GM23338 (cell line): ENCODE measurements at regions not wholly inside any gene's neighbourhood (a gene's known extent, or its start where the extent isn't known, plus 50 kb on each side); places are given as distances from the start of the nearest gene placed in this dataset.
A peak's percentile ranks its signal among the peaks of the same experiment; 100 is the strongest.

Experiments
- ATAC-seq: fragments of 200-7000 bp; cut with Tn5 transposase; 3 replicates; pipeline ENCODE4 v1.9.1; 2020
- DNase-seq: peaks from one replicate; pipeline ENCODE4 v3.0.0-alpha.2; 2015; ENCODE audit warnings: low spot score
- H2AFZ ChIP-seq: fragments of 200-600 bp; sonication (generic); 2 replicates; pipeline ENCODE4 v1.8.0; 2016; ENCODE audit warnings: antibody characterized with exemption, mild to moderate bottlenecking, moderate library complexity
- H3F3A ChIP-seq: fragments of 200-600 bp; sonication (generic); replicated peaks from 2 replicates; pipeline ENCODE4 v1.8.0; 2017; ENCODE audit warnings: antibody characterized with exemption, mixed run types, low read depth
- H3K27ac ChIP-seq: fragments of 200-600 bp; sonication (generic); 2 replicates; pipeline ENCODE4 v1.6.1; 2016; ENCODE audit warnings: low read depth
- H3K27me3 ChIP-seq: fragments of 200-600 bp; sonication (generic); 2 replicates; pipeline ENCODE4 v1.8.0; 2016; ENCODE audit warnings: mild to moderate bottlenecking, mixed run types, moderate library complexity; ENCODE audit not compliant: insufficient read depth
- H3K36me3 ChIP-seq: fragments of 200-600 bp; sonication (generic); 2 replicates; pipeline ENCODE4 v1.8.0; 2016; ENCODE audit warnings: mild to moderate bottlenecking; ENCODE audit not compliant: insufficient read depth
- H3K4me1 ChIP-seq: fragments of 200-600 bp; sonication (generic); 2 replicates; pipeline ENCODE4 v1.8.0; 2016; ENCODE audit warnings: mild to moderate bottlenecking, moderate library complexity; ENCODE audit not compliant: insufficient read depth
- H3K4me2 ChIP-seq: fragments of 200-600 bp; sonication (generic); 2 replicates; pipeline ENCODE4 v1.7.1; 2017; ENCODE audit warnings: mixed run types
- H3K4me3 ChIP-seq: fragments of 200-600 bp; sonication (generic); 2 replicates; pipeline ENCODE4 v1.6.1; 2016; ENCODE audit warnings: mixed run types
- H3K79me2 ChIP-seq: fragments of 200-600 bp; sonication (generic); replicated peaks from 2 replicates; pipeline ENCODE4 v1.8.0; 2017; ENCODE audit warnings: mild to moderate bottlenecking; ENCODE audit not compliant: insufficient read depth
- H3K9me2 ChIP-seq: fragments of 200-600 bp; sonication (generic); 2 replicates; pipeline ENCODE4 v1.8.0; 2017; ENCODE audit not compliant: insufficient read depth
- H4K20me1 ChIP-seq: fragments of 200-600 bp; sonication (generic); replicated peaks from 2 replicates; pipeline ENCODE4 v1.8.0; 2017; ENCODE audit warnings: mild to moderate bottlenecking; ENCODE audit not compliant: insufficient read depth
- H3K27ac Mint-ChIP-seq: 2 replicates; pipeline ENCODE4 v1.8.0; 2020; ENCODE audit warnings: inconsistent platforms, mild to moderate bottlenecking, moderate library complexity, mixed read lengths
- H3K27me3 Mint-ChIP-seq: 3 replicates; pipeline ENCODE4 v1.8.0; 2022; ENCODE audit warnings: low read depth, mild to moderate bottlenecking, moderate library complexity, mixed read lengths, inconsistent platforms; ENCODE audit not compliant: insufficient read depth, poor library complexity
- H3K36me3 Mint-ChIP-seq: 3 replicates; pipeline ENCODE4 v1.8.0; 2021; ENCODE audit warnings: low read depth, mild to moderate bottlenecking, inconsistent platforms, moderate library complexity, mixed read lengths
- H3K4me1 Mint-ChIP-seq: 3 replicates; pipeline ENCODE4 v1.8.0; 2020; ENCODE audit warnings: mild to moderate bottlenecking, inconsistent platforms, mixed read lengths
- H3K4me3 Mint-ChIP-seq: 3 replicates; pipeline ENCODE4 v1.8.0; 2021; ENCODE audit warnings: moderate library complexity, mild to moderate bottlenecking, inconsistent platforms, mixed read lengths
- H3K9me3 Mint-ChIP-seq: 3 replicates; pipeline ENCODE4 v1.8.0; 2020; ENCODE audit warnings: moderate library complexity, mild to moderate bottlenecking, inconsistent platforms, mixed read lengths
- CREB1 ChIP-seq: fragments of 250-450 bp; sonication (Bioruptor Pico); IDR thresholded peaks from 2 replicates; pipeline ENCODE4 v1.5.0; 2020; ENCODE audit warnings: low read depth, mild to moderate bottlenecking, moderate library complexity
- EZH2 ChIP-seq: fragments of 200-600 bp; sonication (generic); IDR thresholded peaks from one replicate; pipeline ENCODE4 v1.8.0; 2017; ENCODE audit warnings: antibody characterized with exemption, mild to moderate bottlenecking, low read depth; ENCODE audit not compliant: unreplicated experiment
- EZH2phosphoT487 ChIP-seq: fragments of 200-600 bp; sonication (generic); IDR thresholded peaks from one replicate; pipeline ENCODE4 v1.8.1; 2018; ENCODE audit warnings: antibody characterized with exemption; ENCODE audit not compliant: unreplicated experiment
- JUNB ChIP-seq: IDR thresholded peaks from one replicate; pipeline ENCODE4 v1.6.1; 2016; ENCODE audit warnings: antibody characterized with exemption; ENCODE audit not compliant: unreplicated experiment
- NANOG ChIP-seq: IDR thresholded peaks from 2 replicates; pipeline ENCODE4 v1.6.1; 2016; ENCODE audit warnings: antibody characterized with exemption, borderline replicate concordance
- POLR2AphosphoS5 ChIP-seq: IDR thresholded peaks from 2 replicates; pipeline ENCODE4 v1.6.1; 2016; ENCODE audit warnings: antibody characterized with exemption, low read depth
- STAT1 ChIP-seq: IDR thresholded peaks from one replicate; pipeline ENCODE4 v1.6.1; 2016; ENCODE audit warnings: antibody characterized with exemption; ENCODE audit not compliant: unreplicated experiment
- ZNF114 ChIP-seq: fragments of 250-450 bp; sonication (Bioruptor Pico); IDR thresholded peaks from 2 replicates; pipeline ENCODE4 v1.5.0; 2020; ENCODE audit warnings: mild to moderate bottlenecking, moderate library complexity
- ZNF331 ChIP-seq: fragments of 250-450 bp; sonication (Bioruptor Pico); IDR thresholded peaks from 2 replicates; pipeline ENCODE4 v1.5.0; 2020; ENCODE audit warnings: low read depth, mild to moderate bottlenecking, moderate library complexity
- TF ChIP-seq, protein P1 (sequence below): fragments of 250-450 bp; sonication (Bioruptor Pico); IDR thresholded peaks from 2 replicates; pipeline ENCODE4 v1.5.0; 2020; ENCODE audit warnings: mild to moderate bottlenecking, moderate library complexity
- TF ChIP-seq, protein P2 (sequence below): IDR thresholded peaks from one replicate; pipeline ENCODE4 v1.6.1; 2018; ENCODE audit warnings: antibody characterized with exemption; ENCODE audit not compliant: unreplicated experiment
- TF ChIP-seq, protein P3 (sequence below), 2 experiments: fragments of 200-600 bp in 1 of 2; sonication (generic) in 1 of 2; conservative IDR thresholded peaks; 2 replicates each; pipeline versions ENCODE4 v1.5.1 to v1.6.1; 2016 to 2017; ENCODE audit warnings: antibody characterized with exemption in 2 of 2, low read depth in 2 of 2, mild to moderate bottlenecking in 2 of 2, moderate library complexity in 1 of 2

DNA sequence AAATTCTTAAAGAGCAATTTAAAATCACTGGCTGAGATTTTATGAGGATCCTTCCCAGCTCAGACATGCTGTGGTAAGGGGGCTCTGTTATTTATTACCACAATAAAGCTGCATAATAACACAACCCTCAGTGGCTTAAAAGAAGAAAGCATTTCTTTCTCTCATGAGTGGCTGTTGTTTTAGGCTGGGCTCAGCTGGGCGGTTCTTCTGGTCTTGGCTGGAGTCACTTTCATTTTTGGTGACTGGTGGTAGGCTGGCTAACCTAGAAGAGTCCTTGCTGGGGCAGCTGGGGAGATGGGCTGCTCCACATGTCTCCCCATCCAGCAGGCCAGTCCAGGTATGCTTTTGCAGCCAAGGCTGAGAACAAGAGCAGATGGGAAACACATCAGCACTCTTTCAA is 113.0 kb upstream of the MSX1 start:
- Histone ChIP-seq H3K27me3 (no peaks in the 10 kb centered on the region), H3K4me1 (no peaks in the 10 kb centered on the region), H3K36me3 (0 out of 2 replicates have a peak, but pooled peaks cover 3% of the 10 kb centered on the region), H3K4me3 (no peak overlapping the region), H2AFZ (no peak overlapping the region), H4K20me1 (no peaks in the 10 kb centered on the region), H3F3A (no peaks in the 10 kb centered on the region), H3K4me2 (no peak overlapping the region), H3K79me2 (no peaks in the 10 kb centered on the region), H3K27ac (no peak overlapping the region), H3K9me2 (no peaks in the 10 kb centered on the region)
- Mint-ChIP-seq H3K27ac (no peak overlapping the region), H3K4me3 (no peak overlapping the region), H3K27me3 (peaks cover 13% of the 10 kb centered on the region), H3K4me1 (no peaks in the 10 kb centered on the region), H3K9me3 (peaks cover 35% of the 10 kb centered on the region), H3K36me3 (peaks cover 17% of the 10 kb centered on the region)
- no peak for DNase-seq
- TF ChIP-seq ZNF331 (CRISPR knock-in tag) (peak; percentile 98), CREB1 (CRISPR knock-in tag) (no peak)
- no peak for ATAC-seq

DNA sequence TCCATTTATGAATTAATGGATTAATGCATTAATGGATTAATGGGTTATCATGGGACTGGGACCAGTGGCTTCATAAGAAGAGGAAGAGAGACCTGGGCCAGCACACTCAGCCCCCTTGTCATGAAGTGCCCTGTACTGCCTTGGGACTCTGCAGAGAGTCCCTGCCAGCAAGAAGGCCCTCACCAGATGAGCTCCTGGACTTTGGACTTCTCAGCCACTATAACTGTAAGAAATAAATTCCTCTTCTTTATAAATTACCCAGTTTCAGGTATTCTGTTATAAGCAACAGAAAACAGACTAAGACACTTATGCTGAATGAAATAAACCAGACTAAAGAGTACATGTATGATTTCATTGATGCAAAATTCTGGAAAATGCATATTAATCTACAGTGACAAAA is 119.4 kb upstream of the MSX1 start:
- no peaks in the 10 kb centered on the region for H3K9me2 ChIP-seq
- no peak overlapping the region for H3K27ac ChIP-seq
- no peaks in the 10 kb centered on the region for H3K79me2 ChIP-seq
- peaks cover 7% of the 10 kb centered on the region; the same call in 1 of the 3 replicates for H3K36me3 Mint-ChIP-seq
- no peak overlapping the region for H2AFZ ChIP-seq
- no peak overlapping the region for H3K27ac Mint-ChIP-seq
- no peaks in the 10 kb centered on the region for H3K27me3 ChIP-seq
- H3F3A ChIP-seq, result no peaks in the 10 kb centered on the region
- no peak for DNase-seq
- H3K36me3 ChIP-seq, result no peaks in the 10 kb centered on the region
- 0 out of 2 replicates have a peak, but pooled peaks cover 4% of the 10 kb centered on the region for H4K20me1 ChIP-seq
- H3K27me3 Mint-ChIP-seq, result peaks cover 8% of the 10 kb centered on the region
- no peaks in the 10 kb centered on the region for H3K4me1 Mint-ChIP-seq
- no peak overlapping the region for H3K4me3 Mint-ChIP-seq
- no peaks in the 10 kb centered on the region for H3K4me1 ChIP-seq
- no peak overlapping the region for H3K4me2 ChIP-seq
- no peak overlapping the region for H3K4me3 ChIP-seq
- ATAC-seq, result no peak
- peaks cover 12% of the 10 kb centered on the region for H3K9me3 Mint-ChIP-seq
- TF ChIP-seq STAT1 (no peak), ZNF331 (CRISPR knock-in tag) (no peak), ZNF114 (CRISPR knock-in tag) (no peak), NANOG (no peak), EZH2 (no peak), JUNB (no peak), EZH2phosphoT487 (no peak), POLR2AphosphoS5 (no peak)
- TF ChIP-seq, protein P1, sequence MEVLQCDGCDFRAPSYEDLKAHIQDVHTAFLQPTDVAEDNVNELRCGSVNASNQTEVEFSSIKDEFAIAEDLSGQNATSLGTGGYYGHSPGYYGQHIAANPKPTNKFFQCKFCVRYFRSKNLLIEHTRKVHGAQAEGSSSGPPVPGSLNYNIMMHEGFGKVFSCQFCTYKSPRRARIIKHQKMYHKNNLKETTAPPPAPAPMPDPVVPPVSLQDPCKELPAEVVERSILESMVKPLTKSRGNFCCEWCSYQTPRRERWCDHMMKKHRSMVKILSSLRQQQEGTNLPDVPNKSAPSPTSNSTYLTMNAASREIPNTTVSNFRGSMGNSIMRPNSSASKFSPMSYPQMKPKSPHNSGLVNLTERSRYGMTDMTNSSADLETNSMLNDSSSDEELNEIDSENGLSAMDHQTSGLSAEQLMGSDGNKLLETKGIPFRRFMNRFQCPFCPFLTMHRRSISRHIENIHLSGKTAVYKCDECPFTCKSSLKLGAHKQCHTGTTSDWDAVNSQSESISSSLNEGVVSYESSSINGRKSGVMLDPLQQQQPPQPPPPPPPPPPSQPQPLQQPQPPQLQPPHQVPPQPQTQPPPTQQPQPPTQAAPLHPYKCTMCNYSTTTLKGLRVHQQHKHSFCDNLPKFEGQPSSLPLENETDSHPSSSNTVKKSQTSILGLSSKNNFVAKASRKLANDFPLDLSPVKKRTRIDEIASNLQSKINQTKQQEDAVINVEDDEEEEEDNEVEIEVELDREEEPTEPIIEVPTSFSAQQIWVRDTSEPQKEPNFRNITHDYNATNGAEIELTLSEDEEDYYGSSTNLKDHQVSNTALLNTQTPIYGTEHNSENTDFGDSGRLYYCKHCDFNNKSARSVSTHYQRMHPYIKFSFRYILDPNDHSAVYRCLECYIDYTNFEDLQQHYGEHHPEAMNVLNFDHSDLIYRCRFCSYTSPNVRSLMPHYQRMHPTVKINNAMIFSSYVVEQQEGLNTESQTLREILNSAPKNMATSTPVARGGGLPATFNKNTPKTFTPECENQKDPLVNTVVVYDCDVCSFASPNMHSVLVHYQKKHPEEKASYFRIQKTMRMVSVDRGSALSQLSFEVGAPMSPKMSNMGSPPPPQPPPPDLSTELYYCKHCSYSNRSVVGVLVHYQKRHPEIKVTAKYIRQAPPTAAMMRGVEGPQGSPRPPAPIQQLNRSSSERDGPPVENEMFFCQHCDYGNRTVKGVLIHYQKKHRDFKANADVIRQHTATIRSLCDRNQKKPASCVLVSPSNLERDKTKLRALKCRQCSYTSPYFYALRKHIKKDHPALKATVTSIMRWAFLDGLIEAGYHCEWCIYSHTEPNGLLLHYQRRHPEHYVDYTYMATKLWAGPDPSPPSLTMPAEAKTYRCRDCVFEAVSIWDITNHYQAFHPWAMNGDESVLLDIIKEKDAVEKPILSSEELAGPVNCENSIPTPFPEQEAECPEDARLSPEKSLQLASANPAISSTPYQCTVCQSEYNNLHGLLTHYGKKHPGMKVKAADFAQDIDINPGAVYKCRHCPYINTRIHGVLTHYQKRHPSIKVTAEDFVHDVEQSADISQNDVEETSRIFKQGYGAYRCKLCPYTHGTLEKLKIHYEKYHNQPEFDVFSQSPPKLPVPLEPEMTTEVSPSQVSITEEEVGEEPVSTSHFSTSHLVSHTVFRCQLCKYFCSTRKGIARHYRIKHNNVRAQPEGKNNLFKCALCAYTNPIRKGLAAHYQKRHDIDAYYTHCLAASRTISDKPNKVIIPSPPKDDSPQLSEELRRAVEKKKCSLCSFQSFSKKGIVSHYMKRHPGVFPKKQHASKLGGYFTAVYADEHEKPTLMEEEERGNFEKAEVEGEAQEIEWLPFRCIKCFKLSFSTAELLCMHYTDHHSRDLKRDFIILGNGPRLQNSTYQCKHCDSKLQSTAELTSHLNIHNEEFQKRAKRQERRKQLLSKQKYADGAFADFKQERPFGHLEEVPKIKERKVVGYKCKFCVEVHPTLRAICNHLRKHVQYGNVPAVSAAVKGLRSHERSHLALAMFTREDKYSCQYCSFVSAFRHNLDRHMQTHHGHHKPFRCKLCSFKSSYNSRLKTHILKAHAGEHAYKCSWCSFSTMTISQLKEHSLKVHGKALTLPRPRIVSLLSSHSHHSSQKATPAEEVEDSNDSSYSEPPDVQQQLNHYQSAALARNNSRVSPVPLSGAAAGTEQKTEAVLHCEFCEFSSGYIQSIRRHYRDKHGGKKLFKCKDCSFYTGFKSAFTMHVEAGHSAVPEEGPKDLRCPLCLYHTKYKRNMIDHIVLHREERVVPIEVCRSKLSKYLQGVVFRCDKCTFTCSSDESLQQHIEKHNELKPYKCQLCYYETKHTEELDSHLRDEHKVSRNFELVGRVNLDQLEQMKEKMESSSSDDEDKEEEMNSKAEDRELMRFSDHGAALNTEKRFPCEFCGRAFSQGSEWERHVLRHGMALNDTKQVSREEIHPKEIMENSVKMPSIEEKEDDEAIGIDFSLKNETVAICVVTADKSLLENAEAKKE, result no peak
- TF ChIP-seq, protein P2, sequence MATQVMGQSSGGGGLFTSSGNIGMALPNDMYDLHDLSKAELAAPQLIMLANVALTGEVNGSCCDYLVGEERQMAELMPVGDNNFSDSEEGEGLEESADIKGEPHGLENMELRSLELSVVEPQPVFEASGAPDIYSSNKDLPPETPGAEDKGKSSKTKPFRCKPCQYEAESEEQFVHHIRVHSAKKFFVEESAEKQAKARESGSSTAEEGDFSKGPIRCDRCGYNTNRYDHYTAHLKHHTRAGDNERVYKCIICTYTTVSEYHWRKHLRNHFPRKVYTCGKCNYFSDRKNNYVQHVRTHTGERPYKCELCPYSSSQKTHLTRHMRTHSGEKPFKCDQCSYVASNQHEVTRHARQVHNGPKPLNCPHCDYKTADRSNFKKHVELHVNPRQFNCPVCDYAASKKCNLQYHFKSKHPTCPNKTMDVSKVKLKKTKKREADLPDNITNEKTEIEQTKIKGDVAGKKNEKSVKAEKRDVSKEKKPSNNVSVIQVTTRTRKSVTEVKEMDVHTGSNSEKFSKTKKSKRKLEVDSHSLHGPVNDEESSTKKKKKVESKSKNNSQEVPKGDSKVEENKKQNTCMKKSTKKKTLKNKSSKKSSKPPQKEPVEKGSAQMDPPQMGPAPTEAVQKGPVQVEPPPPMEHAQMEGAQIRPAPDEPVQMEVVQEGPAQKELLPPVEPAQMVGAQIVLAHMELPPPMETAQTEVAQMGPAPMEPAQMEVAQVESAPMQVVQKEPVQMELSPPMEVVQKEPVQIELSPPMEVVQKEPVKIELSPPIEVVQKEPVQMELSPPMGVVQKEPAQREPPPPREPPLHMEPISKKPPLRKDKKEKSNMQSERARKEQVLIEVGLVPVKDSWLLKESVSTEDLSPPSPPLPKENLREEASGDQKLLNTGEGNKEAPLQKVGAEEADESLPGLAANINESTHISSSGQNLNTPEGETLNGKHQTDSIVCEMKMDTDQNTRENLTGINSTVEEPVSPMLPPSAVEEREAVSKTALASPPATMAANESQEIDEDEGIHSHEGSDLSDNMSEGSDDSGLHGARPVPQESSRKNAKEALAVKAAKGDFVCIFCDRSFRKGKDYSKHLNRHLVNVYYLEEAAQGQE, result no peak
- TF ChIP-seq, protein P3, sequence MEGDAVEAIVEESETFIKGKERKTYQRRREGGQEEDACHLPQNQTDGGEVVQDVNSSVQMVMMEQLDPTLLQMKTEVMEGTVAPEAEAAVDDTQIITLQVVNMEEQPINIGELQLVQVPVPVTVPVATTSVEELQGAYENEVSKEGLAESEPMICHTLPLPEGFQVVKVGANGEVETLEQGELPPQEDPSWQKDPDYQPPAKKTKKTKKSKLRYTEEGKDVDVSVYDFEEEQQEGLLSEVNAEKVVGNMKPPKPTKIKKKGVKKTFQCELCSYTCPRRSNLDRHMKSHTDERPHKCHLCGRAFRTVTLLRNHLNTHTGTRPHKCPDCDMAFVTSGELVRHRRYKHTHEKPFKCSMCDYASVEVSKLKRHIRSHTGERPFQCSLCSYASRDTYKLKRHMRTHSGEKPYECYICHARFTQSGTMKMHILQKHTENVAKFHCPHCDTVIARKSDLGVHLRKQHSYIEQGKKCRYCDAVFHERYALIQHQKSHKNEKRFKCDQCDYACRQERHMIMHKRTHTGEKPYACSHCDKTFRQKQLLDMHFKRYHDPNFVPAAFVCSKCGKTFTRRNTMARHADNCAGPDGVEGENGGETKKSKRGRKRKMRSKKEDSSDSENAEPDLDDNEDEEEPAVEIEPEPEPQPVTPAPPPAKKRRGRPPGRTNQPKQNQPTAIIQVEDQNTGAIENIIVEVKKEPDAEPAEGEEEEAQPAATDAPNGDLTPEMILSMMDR (conservative IDR thresholded peaks at IDR 0.05; ENCODE audit: low read depth in 2 of 2), result no peak
